Breast epithelium (tissue), 3 donors: ENCODE measurements at regions not wholly inside any gene's neighbourhood (a gene's known extent, or its start where the extent isn't known, plus 50 kb on each side); places are given as distances from the start of the nearest gene placed in this dataset.

Experiments
- POLR2A ChIP-seq: fragments of 450-650 bp; IDR thresholded peaks from one replicate; pipeline ENCODE4 v1.6.1; 2016; ENCODE audit warnings: antibody characterized with exemption, mild to moderate bottlenecking, moderate library complexity
- POLR2AphosphoS5 ChIP-seq, 3 donors: sonication (generic); formaldehyde crosslinking; IDR thresholded peaks; one replicate each; pipeline ENCODE4 v1.6.1; 2017; ENCODE audit warnings: antibody characterized with exemption in 3 of 3
- TF ChIP-seq, protein P1 (sequence below), 3 donors: fragments of 450-650 bp; IDR thresholded peaks; one replicate each; pipeline ENCODE4 v1.5.1; 2016 to 2017; ENCODE audit warnings: antibody characterized with exemption in 3 of 3, mild to moderate bottlenecking in 3 of 3, moderate library complexity in 3 of 3

DNA sequence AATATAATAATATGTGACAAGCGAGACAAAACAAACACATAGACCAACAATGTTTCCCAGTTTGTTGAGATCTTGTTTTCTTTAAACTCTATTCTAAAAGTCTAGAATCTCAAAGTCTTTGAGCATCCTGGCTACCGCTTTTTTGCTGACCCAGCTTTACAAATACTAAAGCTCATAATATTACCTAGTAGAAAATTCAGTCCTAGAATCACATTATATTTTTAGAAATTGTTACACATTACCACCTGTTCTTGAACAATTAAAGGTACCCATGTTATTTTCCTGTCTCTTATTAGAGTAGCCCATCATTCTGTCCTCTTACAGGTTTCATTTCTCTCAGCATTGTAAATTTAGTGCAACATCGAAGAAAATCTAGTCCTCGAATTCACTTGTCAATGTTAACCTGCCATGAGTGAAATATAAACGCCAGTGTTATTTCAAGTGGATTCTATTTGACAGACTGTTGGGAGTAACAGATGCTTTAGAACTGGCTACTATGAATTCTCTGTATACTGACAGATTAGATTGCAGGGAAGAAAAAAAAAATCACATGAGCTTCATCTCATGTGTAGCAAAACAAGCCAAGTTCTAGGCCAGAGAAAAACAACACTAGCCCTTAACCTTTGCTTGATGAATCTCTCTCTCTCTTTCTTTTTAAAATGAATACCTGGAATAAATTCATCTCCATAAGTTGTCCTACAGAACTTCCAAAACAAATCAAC lies 851.2 kb upstream of the ADAMTS5 start:
- TF ChIP-seq, protein P1, sequence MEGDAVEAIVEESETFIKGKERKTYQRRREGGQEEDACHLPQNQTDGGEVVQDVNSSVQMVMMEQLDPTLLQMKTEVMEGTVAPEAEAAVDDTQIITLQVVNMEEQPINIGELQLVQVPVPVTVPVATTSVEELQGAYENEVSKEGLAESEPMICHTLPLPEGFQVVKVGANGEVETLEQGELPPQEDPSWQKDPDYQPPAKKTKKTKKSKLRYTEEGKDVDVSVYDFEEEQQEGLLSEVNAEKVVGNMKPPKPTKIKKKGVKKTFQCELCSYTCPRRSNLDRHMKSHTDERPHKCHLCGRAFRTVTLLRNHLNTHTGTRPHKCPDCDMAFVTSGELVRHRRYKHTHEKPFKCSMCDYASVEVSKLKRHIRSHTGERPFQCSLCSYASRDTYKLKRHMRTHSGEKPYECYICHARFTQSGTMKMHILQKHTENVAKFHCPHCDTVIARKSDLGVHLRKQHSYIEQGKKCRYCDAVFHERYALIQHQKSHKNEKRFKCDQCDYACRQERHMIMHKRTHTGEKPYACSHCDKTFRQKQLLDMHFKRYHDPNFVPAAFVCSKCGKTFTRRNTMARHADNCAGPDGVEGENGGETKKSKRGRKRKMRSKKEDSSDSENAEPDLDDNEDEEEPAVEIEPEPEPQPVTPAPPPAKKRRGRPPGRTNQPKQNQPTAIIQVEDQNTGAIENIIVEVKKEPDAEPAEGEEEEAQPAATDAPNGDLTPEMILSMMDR (IDR thresholded peaks at IDR 0.05), result no peak
- no peak for TF ChIP-seq POLR2A
- no peak for TF ChIP-seq POLR2AphosphoS5 (IDR thresholded peaks at IDR 0.05)
